ENCODE measurements at regions not wholly inside any gene's neighbourhood (a gene's known extent, or its start where the extent isn't known, plus 50 kb on each side); places are given as distances from the start of the nearest gene placed in this dataset.
"Not testable (repeated sequence)": the region's sequence is repeated elsewhere in the genome, so short reads cannot be mapped to it uniquely, and the experiment has no call there.

DNA sequence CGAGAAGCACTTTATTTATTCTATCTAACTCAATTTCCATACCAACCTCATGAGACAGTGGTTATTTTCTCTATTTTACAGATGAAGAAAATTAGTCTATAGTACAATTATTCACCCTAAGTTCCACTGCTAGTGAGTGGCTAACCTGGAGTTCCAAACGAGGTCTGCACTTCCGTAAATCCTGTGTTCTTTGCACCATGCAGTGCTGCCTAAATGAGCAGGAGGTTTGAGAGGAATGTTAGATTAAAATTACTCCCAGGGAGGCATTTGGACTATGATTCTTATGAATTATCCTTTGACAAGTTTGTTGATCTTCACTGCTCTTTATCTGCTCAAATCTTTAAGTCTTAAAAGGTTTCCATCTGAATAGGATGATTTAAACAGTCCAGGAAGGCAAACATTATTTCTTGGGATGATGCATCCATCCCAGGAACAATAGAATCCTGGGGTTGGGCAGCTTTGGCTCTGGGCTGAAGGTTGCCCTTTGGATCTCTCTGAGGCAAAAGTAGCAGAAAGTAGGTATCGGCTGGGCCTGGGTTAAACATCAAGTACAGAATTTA, 400.8 kb downstream of the REEP3 start:
- DNase-seq (ENCODE audit: low spot score), result no peak

DNA sequence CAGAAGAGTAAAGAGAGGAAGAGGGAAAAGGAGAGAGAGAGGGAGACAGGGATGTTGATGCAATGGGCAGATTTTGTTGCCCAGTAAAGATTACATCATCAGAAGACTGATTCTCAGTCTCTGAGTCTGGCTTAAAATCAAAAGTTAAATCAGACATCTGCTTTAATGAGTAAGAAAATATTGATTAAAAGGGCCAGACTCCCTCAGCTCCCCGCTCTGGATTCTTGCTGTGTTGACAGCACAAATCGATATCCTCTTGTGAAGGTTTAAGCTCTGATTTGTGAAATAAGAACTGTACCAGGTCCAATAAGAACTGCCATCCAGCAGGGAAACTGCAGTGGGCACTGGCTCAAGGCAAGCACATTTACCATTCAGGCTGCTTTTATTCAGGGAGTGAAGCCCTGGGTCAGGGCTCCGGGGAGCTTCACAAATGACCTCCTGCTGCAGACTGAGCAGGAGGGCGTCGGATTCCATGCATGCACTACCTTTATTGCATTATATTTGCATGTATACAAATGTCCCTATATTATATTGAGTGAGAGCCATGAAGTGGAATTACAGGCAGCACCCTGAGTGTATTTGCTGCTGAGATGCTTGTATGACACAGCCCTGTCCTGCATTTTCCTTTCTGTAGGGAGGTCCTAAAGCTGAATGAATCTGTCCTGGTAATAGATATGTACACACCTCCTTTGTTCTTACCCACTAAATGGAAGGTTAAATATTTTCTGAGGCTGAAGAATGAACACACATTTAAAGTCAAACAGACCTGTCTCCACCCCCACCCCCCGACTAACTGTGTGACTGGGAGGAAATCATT, 401.5 kb downstream of the REEP3 start:
- DNase-seq (ENCODE audit: low spot score), result no peak

DNA sequence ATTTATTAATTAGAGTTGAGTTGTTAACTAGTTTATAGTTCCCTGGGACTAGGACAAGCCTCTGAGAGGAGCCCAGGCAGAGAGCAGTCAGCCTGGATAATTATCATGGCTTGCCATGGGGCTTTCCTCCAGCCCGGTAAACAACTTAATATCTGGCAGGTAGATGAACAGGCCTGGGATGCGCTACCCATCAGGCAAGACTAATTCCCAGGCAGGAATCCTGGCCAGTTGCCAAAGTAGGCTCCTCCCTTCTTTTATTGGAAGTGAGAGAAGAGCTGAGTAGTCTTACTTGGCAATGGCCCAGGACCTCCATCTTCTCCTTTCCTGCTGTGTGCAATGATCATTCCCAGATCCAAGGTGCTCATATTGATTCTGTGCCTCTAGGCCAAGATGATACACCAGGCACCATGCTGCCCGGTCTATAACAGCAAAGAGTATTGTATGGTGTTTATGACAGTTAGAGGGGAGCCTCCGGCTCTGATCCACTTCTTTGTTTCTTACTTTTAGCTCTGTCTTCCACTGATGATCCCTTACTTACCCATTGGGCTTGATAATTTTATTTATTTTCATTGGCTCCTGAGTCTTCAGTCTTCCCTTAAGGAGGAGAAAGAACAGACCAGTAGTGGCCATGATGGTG, 408.7 kb downstream of the REEP3 start:
- DNase-seq (ENCODE audit: low spot score), result no peak

DNA sequence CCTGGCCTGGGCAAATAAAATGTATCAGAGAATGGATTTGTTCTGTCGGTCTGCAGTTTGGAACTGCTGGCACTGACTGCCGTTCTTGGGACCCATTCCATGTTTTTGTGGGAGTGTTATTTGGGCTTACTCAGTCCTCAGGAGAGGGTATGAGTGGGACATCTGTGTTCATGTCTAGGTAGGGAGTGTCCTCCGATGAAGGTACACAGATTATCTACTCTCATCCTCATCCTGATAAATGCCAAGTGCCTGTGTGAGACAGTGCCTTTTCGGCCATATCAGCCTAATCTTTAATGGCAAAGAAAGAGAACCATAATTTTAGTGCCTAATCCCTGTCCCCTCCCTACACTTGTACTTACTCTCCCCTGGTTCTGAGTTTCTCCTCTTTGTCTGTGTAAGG, 409.4 kb downstream of the REEP3 start:
- no peak for DNase-seq (ENCODE audit: low spot score)

DNA sequence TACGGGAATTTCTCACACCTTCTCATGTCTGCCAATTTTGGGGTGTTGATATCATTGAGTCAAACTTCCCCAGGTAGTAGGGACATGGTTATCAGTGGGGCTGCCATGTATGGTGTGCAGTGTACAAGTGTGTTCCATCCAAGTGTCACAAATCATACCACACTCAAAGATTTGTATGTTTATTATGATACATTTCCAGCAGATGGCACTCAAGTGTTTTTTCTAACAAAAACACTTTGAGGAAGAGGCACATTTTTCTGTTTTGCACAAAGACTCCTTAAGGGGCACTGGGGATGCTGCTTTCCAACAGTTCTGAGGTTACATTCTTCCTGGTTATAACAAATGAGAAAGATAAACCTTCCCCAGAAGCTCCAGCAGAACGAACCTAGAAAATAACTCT, 414.5 kb downstream of the REEP3 start:
- DNase-seq (ENCODE audit: low spot score), result no peak

DNA sequence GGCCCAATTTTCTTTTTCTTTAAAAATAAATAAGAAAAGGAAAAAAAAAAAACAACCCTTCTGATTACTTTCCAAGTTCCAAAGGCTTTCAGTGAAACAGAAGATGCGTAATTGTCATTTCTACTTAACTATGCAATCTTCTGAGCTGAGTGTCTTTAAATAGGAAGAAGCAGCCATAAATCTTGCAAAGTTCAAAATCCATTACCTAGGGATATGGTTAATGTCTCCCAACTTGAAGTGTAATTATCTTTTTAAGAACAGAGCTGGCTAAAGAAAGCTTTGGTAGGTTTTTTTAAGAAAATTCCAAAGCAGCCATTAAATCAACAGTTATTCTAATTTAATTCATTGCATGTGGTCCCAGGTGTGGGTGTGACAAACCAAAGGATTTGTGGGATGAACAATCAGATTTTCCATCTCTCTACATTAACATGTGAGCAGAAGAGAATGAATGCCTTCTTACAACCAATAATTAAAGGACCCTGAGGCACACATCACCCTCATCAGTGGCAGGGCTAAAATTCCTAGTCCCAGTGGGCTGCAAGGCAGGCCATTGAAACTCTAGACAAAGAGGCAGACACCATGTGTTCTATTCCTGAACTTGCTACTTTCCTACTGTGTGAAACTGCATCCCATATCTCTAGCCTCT, 419.2 kb downstream of the REEP3 start:
- no peak for DNase-seq (ENCODE audit: low spot score)

DNA sequence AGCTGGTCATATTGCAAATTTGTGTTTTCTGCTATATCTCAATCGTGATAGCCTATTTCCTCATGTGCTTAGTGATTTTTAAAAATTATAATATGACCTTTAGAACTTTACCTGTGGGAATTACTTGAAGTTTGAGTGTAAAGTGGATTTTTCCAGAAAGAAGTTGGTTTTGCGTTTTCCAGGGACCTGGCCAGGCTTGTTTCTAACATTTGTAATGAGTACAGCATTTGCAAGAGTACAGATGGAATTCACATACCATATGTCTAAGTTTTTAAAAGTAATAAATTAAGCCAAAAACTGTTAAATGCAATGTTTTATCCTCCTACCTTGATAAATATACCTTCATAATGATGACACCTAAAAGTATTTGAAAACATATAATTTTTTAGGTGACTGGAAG, 443.2 kb downstream of the REEP3 start:
- no peak for DNase-seq (ENCODE audit: low spot score)

DNA sequence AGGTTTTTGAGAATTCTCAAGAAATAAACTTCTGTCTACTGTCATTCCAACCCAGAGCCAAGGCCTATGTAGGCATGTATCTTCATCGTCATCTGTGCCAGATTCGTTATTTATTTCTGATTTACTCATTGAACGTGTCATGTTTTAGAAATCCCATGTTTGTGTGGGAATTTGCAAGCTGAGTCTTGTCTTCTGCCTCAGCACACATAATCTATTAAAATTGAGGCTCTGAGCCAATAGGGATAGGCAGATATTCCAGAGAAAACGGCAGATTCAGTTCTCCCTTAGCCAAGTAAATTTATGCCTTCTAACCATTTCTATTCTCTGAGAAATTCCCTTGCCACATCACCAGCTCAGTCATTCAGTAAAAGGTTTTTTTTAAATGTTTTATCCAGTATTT, 444.6 kb downstream of the REEP3 start:
- DNase-seq (ENCODE audit: low spot score), result no peak

DNA sequence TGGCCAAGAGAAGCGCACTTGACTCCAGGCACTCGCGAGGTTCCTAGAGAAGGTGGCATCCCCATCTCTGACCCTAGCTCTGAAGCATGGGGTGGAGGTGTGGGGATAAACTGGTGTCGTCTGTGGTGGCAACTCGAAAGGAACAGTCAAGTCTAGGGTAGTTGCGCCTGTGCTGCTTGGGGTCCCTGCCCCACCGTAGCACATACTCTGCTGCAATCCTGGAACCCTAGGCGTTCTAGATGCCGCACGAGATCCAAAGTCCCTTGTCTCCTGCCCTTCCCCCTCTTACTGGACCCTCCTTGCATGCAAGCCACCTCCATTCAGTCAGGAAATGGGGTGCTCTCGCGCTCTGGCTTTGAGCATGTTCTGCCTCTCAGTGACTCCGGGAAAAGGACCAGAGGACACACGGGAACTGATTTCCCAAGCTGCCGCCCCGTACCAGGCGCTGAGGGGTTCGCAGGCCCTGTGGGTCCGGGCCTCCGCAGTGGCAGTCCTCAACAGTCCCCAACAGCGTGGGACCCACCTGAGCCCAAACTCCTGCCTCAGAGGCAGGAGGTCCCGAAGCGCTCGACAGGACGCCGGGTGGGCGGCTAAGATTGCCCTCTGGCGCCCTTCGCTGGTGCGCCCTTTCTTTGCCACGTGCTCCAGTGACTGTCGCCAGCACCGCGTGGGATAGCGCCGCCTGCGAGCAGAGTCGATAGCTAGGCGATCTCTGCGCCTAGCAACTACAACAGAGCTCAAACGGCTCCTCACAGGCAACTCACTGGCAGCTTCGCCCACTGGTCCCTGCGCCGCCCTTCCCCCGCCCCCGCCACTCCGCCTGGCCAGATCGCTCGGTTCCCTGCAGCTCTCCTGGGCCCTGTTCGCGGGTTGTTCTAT, 452.0 kb downstream of the REEP3 start:
- no peak for DNase-seq (ENCODE audit: low spot score)

DNA sequence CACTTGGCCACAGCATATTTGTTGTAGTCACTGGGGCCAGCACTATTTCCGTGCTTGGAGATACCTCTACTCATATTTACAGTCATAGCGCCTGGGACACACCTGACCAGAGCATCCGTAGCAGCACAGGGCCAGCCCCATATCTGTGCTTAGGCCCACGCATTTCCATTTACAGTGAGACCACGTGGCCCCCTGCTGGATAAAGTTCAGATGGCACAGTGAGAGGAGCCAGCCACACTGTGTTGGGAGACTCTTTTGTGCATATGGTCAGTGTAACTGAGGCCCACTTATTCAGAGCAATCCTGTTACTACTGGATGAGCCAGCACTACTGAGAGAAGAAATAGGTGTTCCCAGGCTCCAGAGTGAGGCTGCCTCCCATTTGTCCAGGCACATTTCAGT, 455.3 kb downstream of the REEP3 start:
- peak; percentile 30 for DNase-seq (ENCODE audit: low spot score)

DNA sequence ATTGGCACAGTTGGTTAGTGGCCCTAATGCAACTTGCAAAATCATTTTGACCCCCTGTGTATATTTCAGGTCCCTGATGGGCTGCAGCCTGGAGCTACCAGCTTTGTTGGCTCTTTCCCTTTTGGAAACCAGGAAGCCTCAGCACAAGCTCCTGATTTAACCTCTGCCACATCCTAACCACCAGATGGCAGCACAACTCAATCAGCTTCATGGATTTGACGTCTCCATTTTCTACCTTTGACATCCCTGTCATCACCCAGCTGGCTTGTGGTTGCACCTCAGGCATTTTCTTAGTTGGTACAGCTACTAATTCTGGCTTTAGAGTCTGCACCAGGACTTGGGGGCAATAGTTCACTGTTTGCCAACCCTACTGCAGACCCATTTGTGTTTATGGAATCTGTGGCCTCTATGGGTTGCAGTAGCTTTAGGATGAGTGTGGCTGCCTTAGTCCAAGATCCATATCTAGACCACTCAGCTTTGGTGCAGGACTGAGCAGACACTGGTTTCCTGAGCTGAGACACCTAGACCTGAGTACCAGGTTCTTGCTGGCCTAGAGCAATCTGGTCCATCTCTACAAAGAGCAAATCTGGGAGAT, 456.2 kb downstream of the REEP3 start:
- DNase-seq (ENCODE audit: low spot score), result peak; percentile 37

DNA sequence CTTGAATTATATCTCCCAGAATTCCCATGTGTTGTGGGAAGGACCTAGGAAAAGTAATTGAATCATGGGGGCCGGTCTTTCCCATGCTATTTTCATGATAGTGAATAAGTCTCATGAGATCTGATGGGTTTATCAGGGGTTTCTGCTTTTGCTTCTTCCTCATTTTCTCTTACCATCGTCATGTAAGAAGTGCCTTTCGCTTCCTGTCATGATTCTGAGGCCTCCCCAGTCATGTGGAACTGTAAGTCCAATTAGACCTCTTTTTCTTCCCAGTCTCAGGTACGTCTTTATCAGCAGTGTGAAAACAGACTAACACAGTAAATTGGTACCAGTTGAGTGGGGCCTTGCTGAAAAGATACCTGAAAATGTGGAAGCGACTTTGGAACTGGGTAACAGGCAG, 459.7 kb downstream of the REEP3 start:
- DNase-seq (ENCODE audit: low spot score), result not testable (repeated sequence)

DNA sequence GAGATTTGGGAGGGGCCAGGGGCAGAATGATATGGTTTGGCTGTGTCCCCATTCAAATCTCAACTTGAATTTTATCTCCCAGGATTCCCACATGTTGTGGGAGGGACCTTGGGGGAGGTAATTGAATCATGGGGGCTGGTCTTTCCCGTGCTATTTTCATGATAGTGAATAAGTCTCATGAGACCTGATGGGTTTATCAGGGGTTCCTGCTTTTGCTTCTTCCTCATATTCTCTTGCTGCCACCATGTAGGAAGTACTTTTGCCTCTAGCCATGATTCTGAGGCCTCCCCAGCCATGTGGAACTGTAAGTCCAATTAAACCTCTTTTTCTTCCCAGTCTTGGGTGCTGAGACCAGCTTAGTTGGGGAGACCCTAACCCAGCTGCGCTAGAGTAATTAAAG, 462.9 kb downstream of the REEP3 start:
- not testable (repeated sequence) for DNase-seq (ENCODE audit: low spot score)

DNA sequence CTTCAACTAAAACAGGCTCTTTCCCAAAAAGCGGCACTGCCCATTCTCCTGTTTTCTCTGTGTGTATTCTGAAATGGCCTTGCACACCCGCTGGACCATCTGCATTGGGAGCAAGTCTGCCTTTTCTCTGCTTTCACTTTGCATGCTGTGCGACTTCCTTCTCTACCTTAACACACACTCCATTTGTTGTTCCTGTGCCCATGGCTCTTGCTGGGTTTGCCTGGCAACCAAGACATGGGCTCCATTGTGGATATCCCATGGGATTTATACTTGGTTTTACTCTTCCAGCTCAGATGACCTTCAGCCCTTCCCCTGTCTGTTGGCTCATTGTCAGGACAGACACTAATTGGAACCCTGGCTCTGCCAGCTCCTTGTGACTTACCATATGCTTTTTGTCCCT, 465.3 kb downstream of the REEP3 start:
- DNase-seq (ENCODE audit: low spot score), result no peak

DNA sequence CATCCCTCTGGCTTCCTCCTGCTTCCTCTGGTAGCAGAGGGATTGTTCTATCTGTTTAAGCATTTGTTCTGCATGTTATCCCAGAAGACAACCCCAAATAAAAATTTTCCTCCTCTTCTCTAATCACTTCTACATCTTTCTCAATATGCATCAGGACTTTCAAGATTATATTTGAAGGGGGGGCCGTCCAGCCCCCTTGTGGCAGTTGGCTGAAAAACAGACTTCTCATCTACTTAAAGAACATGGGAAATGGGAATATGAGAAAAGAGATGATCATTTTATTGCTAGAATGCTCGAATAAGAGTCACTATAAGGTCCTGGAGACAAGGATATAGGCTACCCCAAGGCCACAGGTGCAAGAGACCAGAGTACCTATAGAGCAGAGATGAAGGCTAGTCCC, 466.0 kb downstream of the REEP3 start:
- DNase-seq (ENCODE audit: low spot score), result no peak

DNA sequence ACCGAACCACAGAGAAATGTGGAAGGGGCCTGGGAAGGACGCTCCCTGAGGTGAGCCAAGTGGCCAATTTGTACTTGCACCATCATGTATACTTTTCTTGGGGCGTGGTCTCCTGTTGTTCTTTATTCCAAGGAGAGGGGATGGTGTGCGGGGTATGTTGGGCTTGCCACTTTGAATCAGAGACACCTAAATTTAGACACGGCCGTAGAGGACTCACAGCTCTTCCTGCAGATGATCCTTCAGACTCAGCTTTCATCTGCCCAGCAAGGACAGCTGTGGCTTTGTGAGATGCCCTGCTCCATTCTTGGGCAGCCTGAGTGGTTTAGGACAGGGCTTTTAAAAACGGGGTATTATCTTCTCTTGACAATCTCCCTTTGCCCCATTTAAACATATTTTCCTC, 473.2 kb downstream of the REEP3 start:
- DNase-seq (ENCODE audit: low spot score), result no peak

DNA sequence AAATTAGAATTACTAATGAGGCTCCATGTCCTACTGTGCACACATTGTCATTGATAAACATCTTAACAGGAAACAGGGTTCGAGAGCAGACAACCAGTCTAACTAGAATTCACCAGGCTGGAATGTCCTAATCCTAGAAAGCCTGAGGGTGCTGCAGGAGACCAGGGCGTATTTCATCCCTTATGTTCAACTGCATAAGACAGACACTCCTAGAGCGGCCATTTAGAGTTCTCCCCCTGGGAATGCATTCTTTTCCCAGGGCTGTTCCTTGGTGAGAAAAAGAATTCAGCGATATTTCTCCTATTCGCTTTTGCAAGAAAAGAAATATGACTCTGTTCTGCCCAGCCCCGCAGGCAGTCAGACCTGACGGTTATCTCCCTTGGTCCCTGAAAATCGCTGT, 486.0 kb downstream of the REEP3 start:
- DNase-seq (ENCODE audit: low spot score), result no peak

DNA sequence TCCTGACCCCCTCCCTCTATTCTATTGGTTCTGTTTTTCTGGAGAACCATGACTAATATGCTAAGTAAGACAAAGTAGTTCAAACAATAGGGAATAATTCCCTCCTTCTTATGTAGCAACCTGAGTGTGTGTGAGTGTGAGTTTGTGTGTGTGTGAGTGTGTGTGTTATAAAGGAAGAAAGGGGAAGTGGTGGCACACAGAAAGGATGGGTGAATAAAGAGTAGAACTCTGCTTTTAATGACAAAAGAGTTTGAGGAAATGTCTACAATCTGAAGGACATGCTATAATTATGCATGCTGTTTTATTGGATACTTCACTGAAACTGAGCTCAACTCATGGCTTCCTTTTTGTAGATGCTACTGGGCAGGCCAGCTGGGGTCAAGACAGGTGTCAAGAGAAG, 489.5 kb downstream of the REEP3 start:
- DNase-seq (ENCODE audit: low spot score), result no peak

DNA sequence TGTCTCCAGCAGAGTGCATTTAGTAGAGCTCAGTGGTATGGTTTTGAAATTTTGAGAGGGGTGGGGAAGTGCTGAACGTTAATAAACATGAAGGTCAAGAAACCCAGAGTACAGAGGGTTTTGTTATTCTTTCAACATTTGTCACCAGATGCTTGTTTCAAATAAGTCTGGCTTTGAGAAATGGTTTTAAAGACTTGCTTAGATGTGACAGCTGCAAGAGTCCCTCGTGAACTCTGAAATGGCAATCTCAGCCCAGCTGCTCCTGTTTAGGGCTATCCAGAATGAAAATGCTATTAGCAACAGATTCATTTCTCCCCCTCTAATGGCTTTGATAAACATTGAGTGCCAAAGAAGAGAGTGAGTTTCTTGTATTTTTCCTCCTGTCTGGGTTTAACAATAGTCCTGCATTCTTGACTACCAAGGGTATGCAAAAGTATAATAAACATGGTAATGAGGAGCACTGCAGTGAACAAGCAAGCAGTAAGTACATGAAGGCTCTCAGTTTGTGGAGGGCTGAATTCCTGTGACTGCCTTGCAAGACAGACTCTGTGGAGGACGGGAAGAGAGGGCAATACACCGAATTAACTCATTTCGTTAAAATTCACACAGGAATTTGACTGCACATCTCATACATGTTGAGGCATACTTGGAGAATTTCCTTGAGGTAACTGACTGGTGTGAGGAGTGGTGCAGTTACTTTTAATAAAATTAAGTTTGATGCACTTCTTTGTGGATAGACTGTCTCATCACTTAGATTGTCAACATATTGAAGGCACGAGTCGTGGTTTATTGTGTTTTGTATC, 490.9 kb downstream of the REEP3 start:
- DNase-seq (ENCODE audit: low spot score), result peak; percentile 2

DNA sequence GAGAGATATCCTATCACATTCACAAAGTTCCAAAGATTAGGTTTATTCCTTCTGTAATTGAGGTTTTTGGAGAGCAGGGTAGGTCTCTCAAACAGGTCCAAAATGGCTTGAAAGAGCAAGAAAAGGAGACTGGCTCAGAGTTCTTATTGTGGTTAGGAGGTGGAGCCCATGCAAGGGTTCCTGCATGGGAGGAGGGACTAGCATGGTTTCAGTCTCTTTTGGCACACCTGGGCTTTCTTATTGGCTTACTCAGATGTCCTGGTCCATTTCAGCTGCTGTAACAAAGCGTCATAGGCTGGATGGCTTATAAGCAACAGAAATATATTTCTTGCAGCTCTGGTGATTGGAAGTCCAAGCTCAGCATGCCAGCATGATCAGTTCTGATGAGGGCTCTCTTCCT, 493.1 kb downstream of the REEP3 start:
- DNase-seq (ENCODE audit: low spot score), result no peak

Measured in globus pallidus (tissue), 1 donor.